ENCODE measurements at regions not wholly inside any gene's neighbourhood (a gene's known extent, or its start where the extent isn't known, plus 50 kb on each side); places are given as distances from the start of the nearest gene placed in this dataset.

DNA sequence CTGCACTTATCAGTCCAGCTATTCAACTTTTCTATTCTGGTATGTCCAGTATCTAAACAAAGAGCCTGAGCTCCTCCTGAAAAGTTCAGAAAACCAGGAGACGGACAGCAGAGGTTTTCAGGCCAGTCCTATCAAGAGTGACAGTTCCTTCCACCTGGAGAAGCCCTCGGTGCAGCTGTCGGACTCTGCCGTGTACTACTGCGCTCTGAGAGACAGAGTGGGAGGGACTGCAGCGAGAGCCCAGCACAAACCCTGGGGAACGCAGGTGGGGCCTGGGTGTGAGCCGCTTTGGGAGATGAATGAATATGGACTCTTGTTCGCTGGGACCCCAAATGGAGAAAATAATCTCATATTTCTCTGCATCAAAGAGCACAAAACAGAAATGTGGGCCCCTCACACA lies 329.8 kb upstream of the OR4E1 start:
- Histone ChIP-seq H3K27me3 (ENCODE audit: control insufficient read depth, insufficient read depth, low read length) (no peaks in the 10 kb centered on the region), H3K36me3 (ENCODE audit: control insufficient read depth, insufficient read depth, low read length) (no peaks in the 10 kb centered on the region), H3K4me3 (ENCODE audit: low read depth, low read length) (no peak overlapping the region)
- peak; percentile 18 for FAIRE-seq
- TF ChIP-seq, protein P1, sequence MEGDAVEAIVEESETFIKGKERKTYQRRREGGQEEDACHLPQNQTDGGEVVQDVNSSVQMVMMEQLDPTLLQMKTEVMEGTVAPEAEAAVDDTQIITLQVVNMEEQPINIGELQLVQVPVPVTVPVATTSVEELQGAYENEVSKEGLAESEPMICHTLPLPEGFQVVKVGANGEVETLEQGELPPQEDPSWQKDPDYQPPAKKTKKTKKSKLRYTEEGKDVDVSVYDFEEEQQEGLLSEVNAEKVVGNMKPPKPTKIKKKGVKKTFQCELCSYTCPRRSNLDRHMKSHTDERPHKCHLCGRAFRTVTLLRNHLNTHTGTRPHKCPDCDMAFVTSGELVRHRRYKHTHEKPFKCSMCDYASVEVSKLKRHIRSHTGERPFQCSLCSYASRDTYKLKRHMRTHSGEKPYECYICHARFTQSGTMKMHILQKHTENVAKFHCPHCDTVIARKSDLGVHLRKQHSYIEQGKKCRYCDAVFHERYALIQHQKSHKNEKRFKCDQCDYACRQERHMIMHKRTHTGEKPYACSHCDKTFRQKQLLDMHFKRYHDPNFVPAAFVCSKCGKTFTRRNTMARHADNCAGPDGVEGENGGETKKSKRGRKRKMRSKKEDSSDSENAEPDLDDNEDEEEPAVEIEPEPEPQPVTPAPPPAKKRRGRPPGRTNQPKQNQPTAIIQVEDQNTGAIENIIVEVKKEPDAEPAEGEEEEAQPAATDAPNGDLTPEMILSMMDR (IDR thresholded peaks at IDR 0.05; ENCODE audit: insufficient read depth, low read length, severe bottlenecking): no peak
- no peak for DNase-seq (ENCODE audit: low read depth)

DNA sequence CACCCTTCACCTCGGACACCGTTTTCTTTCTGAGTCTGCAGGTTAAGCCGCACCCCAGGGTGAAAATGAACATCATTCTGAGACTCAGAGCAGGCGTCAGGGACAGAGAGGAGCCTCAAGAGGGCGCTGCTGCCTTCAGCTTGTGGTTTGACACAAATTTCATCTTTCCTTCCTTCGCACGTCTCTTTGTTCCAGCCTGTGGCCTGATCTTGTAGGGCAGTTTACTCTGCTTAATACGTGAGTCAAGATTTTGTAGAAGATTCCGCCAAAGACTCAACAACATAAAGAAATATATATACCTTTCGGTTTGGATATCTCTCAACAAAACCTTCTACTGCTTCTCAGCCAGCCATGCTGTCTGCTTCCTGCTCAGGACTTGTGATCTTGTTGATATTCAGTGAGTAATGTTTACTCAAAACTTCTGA lies 329.3 kb upstream of the OR4E1 start:
- DNase-seq (ENCODE audit: low read depth): no peak
- H3K27me3 ChIP-seq (ENCODE audit: control insufficient read depth, insufficient read depth, low read length): no peaks in the 10 kb centered on the region
- FAIRE-seq: no peak

DNA sequence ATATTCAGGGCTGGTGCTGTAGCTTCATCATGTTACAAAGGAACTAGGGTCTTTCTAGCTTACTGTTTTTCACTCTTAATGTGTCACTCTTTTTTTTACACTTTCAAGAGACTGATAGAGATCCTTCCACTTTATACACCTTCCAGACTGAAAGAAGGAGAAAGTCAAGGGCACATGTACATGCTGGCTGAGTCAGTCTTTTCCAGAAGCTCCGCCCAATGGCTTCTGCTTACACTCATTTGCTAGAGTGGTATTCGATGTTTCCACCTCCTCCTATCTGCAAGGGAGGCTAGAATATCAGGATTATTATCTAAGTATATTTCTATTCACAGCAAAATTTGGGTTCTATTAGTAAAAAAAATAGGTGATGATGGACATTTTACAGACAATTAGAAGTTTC lies 325.8 kb upstream of the OR4E1 start:
- FAIRE-seq (no peak), DNase-seq (ENCODE audit: low read depth) (peak; percentile 18)
- Histone ChIP-seq H3K4me3 (ENCODE audit: low read depth, low read length) (no peak overlapping the region), H3K27me3 (ENCODE audit: control insufficient read depth, insufficient read depth, low read length) (no peaks in the 10 kb centered on the region), H3K36me3 (ENCODE audit: control insufficient read depth, insufficient read depth, low read length) (no peaks in the 10 kb centered on the region)
- TF ChIP-seq, protein P1 (IDR thresholded peaks at IDR 0.05; ENCODE audit: insufficient read depth, low read length, severe bottlenecking): no peak

More for the DNA sequence above, 329.3 kb upstream of the OR4E1 start:
- H3K36me3 ChIP-seq (ENCODE audit: control insufficient read depth, insufficient read depth, low read length): no peaks in the 10 kb centered on the region
- TF ChIP-seq, protein P1 (IDR thresholded peaks at IDR 0.05; ENCODE audit: insufficient read depth, low read length, severe bottlenecking): peak; percentile 60
- H3K4me3 ChIP-seq (ENCODE audit: low read depth, low read length): no peak overlapping the region

DNA sequence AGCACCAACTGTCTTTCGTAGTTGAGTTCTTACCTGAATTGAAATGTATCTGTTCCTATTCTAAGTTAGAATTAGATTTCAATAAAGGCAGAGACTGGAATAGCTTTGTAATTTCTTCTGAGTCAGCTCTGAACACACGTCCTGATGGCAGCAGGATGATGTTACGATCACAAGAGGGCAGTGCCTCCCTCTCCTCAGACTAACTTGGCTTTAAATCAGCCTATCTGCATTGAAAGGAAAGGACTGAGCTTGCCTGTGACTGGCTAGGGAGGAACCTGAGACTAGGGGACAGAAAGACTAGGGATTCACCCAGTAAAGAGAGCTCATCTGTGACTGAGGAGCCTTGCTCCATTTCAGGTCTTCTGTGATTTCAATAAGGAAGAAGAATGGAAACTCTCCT lies 323.7 kb upstream of the OR4E1 start:
- FAIRE-seq (no peak), DNase-seq (ENCODE audit: low read depth) (peak; percentile 65)
- TF ChIP-seq, protein P1 (IDR thresholded peaks at IDR 0.05; ENCODE audit: insufficient read depth, low read length, severe bottlenecking): peak; percentile 54
- Histone ChIP-seq H3K36me3 (ENCODE audit: control insufficient read depth, insufficient read depth, low read length) (no peaks in the 10 kb centered on the region), H3K27me3 (ENCODE audit: control insufficient read depth, insufficient read depth, low read length) (no peaks in the 10 kb centered on the region), H3K4me3 (ENCODE audit: low read depth, low read length) (no peak overlapping the region)

DNA sequence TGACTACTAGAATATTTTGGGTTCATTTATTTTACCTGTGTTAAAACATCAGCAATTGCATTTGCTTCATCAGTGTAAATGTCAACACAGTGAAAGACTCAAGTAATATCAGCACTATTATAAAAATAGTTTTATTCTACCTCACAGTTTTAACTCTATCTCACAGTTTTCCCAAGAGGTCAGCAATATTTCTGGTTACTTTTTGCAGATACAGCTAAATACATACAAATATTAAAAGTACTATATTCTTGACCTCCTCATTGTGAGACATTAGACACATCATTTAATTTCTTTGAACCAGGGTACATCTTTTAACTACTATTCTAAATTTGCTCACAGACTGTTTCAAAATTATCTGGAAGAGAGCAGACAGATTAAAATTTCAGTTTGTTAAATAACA lies 321.7 kb upstream of the OR4E1 start:
- no peaks in the 10 kb centered on the region for H3K36me3 ChIP-seq (ENCODE audit: control insufficient read depth, insufficient read depth, low read length)
- FAIRE-seq: no peak
- TF ChIP-seq, protein P1 (IDR thresholded peaks at IDR 0.05; ENCODE audit: insufficient read depth, low read length, severe bottlenecking): no peak
- H3K27me3 ChIP-seq (ENCODE audit: control insufficient read depth, insufficient read depth, low read length): no peaks in the 10 kb centered on the region
- H3K4me3 ChIP-seq (ENCODE audit: low read depth, low read length): no peak overlapping the region
- no peak for DNase-seq (ENCODE audit: low read depth)

DNA sequence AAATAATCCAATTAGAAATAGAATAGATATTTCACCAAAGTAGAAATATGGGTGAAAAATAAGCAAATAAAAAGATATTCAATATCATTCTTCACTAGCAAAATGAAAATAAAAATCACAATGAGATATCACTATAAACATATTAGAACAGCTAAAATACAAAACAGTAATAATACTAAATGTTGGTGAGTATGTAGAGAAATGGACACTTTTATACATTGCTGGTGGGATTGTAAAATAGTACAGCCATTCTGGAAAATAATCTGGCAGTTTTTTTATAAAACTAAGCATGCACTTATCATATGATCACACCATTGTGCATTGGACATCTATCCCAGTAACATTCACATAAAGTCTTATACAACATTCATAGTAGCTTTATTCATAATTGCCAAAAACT lies 320.2 kb upstream of the OR4E1 start:
- FAIRE-seq: no peak
- TF ChIP-seq, protein P1 (IDR thresholded peaks at IDR 0.05; ENCODE audit: insufficient read depth, low read length, severe bottlenecking): no peak
- no peak for DNase-seq (ENCODE audit: low read depth)

More for the DNA sequence above, 320.2 kb upstream of the OR4E1 start:
- Histone ChIP-seq H3K4me3 (ENCODE audit: low read depth, low read length) (no peak overlapping the region), H3K27me3 (ENCODE audit: control insufficient read depth, insufficient read depth, low read length) (no peaks in the 10 kb centered on the region), H3K36me3 (ENCODE audit: control insufficient read depth, insufficient read depth, low read length) (no peaks in the 10 kb centered on the region)
